Colon (tissue), 2 donors: ENCODE measurements at regions not wholly inside any gene's neighbourhood (a gene's known extent, or its start where the extent isn't known, plus 50 kb on each side); places are given as distances from the start of the nearest gene placed in this dataset.

Experiments used
- FAIRE-seq: peaks from 2 replicates; lab custom pipeline; 2012; peaks lifted over from hg19 to GRCh38; lab: Jason Lieb, UNC
- donor health status: control.
- donor health status: control.

DNA sequence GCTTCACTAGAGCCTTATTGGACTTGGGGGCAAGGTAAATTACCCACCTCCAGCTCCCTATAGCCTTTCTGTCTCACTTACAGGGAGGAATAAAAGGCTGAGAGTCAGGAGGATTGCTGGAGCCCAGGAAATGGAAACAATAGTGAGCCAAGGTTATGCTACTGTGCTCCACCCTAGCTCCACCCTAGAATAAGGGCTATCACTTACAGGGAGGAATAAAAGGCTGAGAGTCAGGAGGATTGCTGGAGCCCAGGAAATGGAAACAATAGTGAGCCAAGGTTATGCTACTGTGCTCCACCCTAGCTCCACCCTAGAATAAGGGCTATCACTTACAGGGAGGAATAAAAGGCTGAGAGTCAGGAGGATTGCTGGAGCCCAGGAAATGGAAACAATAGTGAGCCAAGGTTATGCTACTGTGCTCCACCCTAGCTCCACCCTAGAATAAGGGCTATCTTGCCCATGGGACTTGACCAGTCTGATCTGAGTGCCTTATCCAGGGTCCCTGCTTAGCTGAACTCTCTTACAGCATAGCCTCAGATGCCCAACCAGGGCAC is 150.6 kb upstream of the UGT8 start:
- FAIRE-seq = peak; percentile 86

DNA sequence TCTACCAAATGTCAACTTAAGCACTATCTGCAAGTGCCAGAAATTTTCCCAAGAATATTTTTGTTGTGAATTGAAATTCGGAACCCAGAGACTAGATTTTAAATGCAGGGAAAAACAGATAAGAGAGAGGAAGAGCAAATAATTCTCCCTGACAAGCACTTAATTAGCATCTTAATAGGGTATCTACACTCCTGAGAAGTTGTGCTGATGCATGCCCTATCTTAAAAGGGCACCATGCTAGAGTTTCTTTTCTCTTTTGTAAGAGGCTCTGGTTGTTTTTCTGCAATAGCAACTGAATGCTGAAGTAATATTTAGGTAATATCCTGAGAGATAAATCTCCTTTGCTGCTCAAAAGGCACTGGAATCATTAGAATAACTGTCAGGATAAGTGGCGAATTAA is 139.9 kb upstream of the UGT8 start:
- FAIRE-seq = no peak

DNA sequence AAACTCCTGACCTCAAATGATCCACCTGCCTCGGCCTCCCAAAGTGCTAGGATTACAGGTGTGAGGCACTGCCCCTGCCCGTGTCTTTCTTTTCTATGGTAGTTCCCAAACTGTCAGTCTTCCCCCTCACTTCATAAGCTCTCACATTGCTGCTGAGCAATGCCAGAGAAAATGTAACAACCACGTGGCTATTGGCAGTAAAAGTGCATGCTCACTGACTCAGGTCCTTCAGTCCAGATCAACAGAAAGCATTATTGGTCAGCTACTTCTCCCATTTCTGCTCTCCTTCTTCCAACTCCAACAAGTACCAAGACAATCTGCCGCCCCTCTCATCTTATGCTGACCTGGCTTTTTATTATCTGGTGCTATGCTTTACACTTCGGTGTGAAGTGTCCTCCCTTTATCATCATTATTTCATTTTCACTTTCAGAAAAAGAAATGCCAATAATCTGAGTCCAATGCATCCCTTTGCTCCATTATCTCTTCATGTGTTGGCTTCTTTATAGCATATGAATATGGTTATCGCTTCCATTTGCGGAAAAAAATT is 133.8 kb upstream of the UGT8 start:
- no peak for FAIRE-seq

DNA sequence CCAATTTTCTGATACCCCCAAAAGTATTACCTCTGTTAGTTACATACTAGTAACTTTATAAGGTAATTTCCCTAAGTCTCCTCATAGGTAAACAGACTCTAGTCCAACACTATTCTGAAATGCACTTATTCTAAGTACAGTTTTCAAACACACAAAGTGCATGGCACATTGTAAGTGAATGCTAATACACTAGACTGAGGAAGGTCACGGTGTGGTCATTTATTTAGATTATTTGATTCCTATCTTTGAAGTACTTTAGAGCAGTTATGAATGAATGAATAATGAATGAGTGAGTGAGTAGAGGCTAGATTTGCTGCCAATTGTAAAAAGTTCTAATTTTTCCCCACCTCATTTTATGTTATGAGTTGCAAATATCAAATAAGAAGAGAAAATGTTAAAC is 132.8 kb upstream of the UGT8 start:
- no peak for FAIRE-seq

- FAIRE-seq = no peak
Observed at GRCh38 chr4:114466299-114466698, 132.3 kb upstream of the UGT8 start.

- FAIRE-seq = no peak
Observed at GRCh38 chr4:114472269-114473032, 126.2 kb upstream of the UGT8 start.

- no peak for FAIRE-seq
Observed at GRCh38 chr4:114474188-114474800, 124.3 kb upstream of the UGT8 start.

DNA sequence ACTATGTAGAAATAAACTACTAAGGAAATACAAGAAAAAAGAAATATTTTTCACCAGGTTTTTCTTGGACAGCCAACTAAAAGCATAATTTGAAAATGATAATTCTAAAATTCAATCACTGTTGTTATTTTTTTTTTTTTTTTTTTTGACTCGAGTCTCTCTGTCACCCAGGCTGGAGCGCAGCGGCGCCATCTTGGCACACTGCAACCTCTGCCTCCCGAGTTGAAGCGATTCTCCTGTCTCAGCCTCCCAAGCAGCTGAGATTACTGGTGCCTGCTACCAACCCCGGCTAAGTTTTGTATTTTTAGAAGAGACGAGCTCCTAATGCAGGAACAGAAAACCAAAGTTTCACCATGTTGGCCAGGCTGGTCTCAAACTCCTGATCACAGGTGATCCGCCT is 122.3 kb upstream of the UGT8 start:
- FAIRE-seq = no peak

- FAIRE-seq = no peak
Observed at GRCh38 chr4:114479595-114479994, 119.0 kb upstream of the UGT8 start.

GRCh38 chr4:114481856-114482255 is 116.8 kb upstream of the UGT8 start:
- FAIRE-seq = no peak

DNA sequence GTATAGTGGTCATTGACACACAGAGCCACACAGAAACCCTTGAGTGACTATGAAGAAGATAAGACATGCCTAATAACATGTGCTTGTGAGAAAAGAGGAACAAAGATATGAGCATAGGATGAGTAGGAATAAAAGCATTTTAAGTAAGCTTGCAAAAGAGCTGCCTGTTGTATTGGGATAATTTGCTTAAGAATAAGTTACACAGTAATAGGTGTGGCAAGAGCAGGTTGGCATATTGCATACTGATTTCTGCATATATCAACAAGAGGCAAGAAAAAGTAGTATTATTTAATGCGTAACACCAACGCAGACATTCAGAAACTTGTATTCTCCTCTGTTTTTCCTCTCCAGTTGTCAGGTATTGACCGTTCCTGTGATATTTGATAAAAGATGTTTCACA is 111.5 kb upstream of the UGT8 start:
- no peak for FAIRE-seq

DNA sequence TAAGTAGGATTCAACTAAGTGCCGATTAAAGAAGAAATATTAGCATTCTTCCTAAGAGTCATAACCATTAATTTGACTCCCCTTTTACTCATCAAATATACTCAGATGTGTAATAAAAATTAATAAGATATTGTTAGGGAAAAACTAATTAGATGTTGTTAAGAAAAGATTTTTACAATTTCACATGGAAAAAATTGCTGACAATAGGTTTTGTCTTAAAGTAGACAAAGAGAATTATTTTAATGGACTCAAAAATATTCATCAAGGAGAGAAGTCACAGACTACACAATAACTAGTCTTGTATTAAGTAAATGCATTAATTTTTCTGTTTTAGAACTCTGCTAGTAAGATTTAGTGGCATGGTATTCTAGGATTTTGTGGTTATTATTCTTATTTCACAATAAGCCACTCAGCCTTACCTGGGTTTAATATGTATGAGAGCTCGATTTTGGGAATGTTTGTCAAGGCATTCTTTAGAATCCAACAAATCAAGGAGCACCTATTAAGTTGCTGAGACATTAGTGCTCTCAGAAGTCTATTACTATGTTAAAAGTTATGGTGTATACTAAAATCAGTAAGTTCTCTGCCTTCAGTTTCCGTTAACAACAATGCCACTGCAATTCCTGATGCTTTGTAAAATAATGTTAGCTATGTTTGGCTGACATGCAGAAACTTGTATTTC is 110.2 kb upstream of the UGT8 start:
- no peak for FAIRE-seq

DNA sequence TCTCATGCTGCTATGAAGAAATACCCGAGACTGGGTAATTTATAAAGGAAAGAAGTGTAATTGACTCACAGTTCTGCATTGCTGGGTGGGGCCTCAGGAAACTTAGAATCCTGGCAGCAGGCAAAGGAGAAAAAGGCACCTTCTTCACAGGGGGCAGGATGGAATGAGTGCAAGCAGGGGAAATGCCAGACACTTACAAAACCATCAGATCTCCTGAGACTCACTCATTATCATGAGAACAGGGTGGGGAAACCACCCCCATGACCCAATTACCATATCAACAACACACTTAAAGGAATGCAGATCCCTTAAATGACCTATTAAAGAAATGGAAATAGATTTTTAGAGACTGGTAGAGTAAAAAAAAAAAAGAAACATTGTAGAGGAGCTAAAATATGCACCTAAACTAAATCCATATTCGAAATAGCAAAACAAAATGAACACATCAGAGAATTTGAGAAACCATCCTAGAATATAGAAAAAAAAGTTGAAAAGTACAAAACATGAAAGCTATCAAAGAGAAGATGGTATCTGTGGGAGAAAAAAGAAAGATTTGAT is 104.3 kb upstream of the UGT8 start:
- FAIRE-seq = no peak

GRCh38 chr4:114495471-114495928 is 103.1 kb upstream of the UGT8 start:
- FAIRE-seq = no peak

GRCh38 chr4:114497116-114497515 is 101.5 kb upstream of the UGT8 start:
- FAIRE-seq = no peak

- FAIRE-seq = peak; percentile 31
Observed at GRCh38 chr4:114509340-114509739, 89.3 kb upstream of the UGT8 start.

- no peak for FAIRE-seq
Observed at GRCh38 chr4:114512595-114513295, 85.9 kb upstream of the UGT8 start.

- no peak for FAIRE-seq
Observed at GRCh38 chr4:114519368-114519767, 79.2 kb upstream of the UGT8 start.

DNA sequence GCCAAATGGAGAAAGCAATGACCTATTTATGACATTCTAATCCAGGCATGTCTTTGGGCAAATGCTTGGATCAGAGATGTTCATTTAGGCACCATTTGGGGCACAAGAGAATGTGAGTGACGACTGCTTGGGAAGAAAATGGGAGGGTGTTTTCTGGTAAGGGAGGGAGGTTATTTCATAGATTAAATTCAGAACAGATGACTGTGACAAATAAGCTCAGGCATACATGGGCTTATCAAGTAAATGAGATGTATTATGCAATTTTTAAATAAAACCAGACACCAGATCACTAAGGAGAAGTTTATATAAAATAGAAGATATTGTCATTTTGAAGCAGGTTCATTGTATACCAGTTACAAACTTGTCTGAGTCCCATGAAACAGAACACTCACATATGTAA is 71.4 kb upstream of the UGT8 start:
- no peak for FAIRE-seq

DNA sequence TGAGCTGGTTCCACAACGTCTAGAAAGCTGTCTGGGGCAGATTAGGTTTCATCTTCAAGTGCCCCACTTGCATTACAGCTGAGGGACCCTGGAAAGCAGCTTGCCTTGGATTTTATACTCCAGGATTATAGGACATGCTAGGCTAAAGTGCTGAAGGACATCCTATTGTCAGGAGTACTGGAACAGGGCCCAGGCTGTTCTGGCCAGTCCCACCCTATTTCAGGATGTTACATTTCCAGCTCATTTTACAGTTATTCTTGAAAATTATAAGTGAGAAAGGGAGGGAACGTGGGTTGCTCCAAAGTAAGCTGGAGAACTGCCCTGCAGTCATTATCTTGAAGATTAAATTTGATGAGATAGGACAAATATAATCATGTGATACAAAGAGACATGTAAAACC is 71.0 kb upstream of the UGT8 start:
- FAIRE-seq = no peak

- FAIRE-seq = no peak
Observed at GRCh38 chr4:114535725-114536124, 62.9 kb upstream of the UGT8 start.

GRCh38 chr4:114537352-114537751 is 61.3 kb upstream of the UGT8 start:
- no peak for FAIRE-seq
